ENCODE measurements at regions not wholly inside any gene's neighbourhood (a gene's known extent, or its start where the extent isn't known, plus 50 kb on each side); places are given as distances from the start of the nearest gene placed in this dataset.

DNA sequence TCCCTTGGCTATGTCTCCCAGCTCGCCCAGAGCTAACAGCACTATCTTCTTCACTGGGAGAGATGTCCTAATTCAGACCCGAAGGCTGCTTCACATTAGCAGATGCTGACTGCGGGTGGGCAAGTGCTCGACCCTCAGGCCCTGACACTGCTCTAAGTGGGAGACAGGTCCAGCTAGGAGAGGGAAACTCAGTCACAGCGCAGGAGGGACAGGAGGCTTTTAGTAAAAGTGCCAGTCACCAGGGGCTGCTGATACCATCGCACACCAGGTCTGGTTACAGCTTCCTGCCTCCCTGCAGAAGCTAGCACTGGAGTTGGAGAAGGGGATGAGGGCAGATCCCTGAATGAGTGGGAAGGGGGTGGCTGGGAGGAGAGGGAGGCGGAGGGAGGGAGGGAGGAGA, 365.8 kb upstream of the RGMA start:
- peak overlapping the region; percentile 86 for H3K27ac Mint-ChIP-seq
- TF ChIP-seq, protein P1, sequence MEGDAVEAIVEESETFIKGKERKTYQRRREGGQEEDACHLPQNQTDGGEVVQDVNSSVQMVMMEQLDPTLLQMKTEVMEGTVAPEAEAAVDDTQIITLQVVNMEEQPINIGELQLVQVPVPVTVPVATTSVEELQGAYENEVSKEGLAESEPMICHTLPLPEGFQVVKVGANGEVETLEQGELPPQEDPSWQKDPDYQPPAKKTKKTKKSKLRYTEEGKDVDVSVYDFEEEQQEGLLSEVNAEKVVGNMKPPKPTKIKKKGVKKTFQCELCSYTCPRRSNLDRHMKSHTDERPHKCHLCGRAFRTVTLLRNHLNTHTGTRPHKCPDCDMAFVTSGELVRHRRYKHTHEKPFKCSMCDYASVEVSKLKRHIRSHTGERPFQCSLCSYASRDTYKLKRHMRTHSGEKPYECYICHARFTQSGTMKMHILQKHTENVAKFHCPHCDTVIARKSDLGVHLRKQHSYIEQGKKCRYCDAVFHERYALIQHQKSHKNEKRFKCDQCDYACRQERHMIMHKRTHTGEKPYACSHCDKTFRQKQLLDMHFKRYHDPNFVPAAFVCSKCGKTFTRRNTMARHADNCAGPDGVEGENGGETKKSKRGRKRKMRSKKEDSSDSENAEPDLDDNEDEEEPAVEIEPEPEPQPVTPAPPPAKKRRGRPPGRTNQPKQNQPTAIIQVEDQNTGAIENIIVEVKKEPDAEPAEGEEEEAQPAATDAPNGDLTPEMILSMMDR (IDR thresholded peaks at IDR 0.05), result no peak

DNA sequence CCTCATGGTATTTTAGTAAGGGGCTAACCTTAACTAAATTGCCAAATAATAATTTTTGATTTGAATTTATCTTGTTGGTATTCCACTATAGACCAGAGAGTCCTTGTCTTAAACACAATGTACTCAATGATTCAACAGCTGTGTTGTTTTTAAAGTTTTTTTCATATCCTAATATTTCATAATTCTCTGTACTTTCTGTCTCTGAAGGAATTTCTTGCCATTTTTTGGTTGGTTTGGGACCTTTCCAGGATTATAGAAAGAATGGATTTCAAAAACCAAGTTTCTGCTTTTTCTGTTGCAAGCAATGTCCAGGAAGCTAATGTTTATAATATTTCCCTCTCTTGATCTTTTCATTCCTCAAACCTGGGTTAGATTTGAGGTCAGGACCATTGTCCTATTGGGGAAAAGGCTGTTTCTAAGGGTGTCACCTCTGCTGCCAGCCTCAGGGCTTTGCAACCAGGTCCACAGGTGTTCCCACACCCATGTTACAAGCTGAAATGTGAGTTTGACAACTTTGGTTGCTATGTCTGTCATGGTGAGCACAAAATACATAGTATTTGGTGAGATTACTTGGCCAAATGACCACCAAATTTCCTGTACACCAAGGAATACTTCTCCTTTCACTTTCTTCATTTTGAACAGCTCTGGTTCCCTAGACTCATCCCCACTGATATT, 363.7 kb upstream of the RGMA start:
- H3K36me3 Mint-ChIP-seq (ENCODE audit: low read depth), result no peaks in the 10 kb centered on the region
- no peak overlapping the region for H3K4me3 Mint-ChIP-seq
- peaks cover 6% of the 10 kb centered on the region for H3K27me3 Mint-ChIP-seq (ENCODE audit: low read depth, poor library complexity)

More for the DNA sequence above, 365.8 kb upstream of the RGMA start:
- Mint-ChIP-seq H3K4me3 (no peak overlapping the region), H3K9me3 (no peaks in the 10 kb centered on the region), H3K36me3 (ENCODE audit: low read depth) (no peaks in the 10 kb centered on the region), H3K4me1 (peaks cover 15% of the 10 kb centered on the region), H3K27me3 (ENCODE audit: low read depth, poor library complexity) (peaks cover 6% of the 10 kb centered on the region)
- DNase-seq, result no peak

DNA sequence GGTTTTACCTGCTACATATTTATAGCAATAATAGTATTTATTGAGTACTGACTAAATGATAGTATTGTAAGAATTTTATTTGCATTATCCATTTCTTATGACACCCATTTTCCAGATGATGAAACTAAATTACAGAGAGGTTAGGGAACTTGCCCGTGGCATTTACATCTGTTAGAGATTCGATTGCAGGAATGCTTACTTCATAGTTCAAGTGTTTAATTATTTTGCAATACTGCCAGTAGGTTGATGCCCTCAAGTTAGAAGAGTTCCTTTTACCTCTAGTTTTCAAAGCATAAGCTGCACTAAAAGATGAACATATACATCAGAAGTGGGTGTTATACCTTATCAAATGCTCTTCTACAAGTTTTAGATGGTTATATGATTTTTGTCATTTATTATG, 362.8 kb upstream of the RGMA start:
- H3K27me3 Mint-ChIP-seq (ENCODE audit: low read depth, poor library complexity), result peaks cover 8% of the 10 kb centered on the region

More for the DNA sequence above, 363.7 kb upstream of the RGMA start:
- no peak for DNase-seq
- Mint-ChIP-seq H3K27ac (no peak overlapping the region), H3K9me3 (no peaks in the 10 kb centered on the region), H3K4me1 (peaks cover 5% of the 10 kb centered on the region)
- TF ChIP-seq, protein P1 (IDR thresholded peaks at IDR 0.05), result no peak

DNA sequence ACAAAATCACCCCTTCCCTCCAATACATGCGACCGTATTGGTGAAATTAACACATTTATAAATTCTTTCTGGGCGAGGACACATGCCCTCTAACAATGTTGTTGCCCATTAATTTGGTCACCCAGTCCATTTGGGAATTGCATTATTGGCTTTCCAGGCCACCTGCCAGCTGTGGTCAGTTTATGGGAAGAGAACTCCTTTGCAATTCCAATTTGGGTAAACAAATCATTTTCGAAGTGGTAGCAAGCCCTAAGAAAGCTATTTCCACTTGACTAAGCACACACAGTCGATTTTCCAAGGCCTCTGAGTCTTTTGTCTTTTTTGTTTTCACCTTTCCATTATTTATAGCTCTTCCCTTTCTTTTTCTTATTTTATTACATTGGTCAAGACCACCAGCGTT, 362.3 kb upstream of the RGMA start:
- TF ChIP-seq, protein P1 (IDR thresholded peaks at IDR 0.05), result no peak
- no peak for DNase-seq
- peaks cover 5% of the 10 kb centered on the region for H3K4me1 Mint-ChIP-seq
- H3K4me3 Mint-ChIP-seq, result no peak overlapping the region
- peaks cover 8% of the 10 kb centered on the region for H3K27me3 Mint-ChIP-seq (ENCODE audit: low read depth, poor library complexity)
- H3K27ac Mint-ChIP-seq, result no peak overlapping the region
- H3K36me3 Mint-ChIP-seq (ENCODE audit: low read depth), result no peaks in the 10 kb centered on the region
- H3K9me3 Mint-ChIP-seq, result no peaks in the 10 kb centered on the region

More for the DNA sequence above, 362.8 kb upstream of the RGMA start:
- Mint-ChIP-seq H3K9me3 (no peaks in the 10 kb centered on the region), H3K4me3 (no peak overlapping the region), H3K4me1 (peaks cover 5% of the 10 kb centered on the region), H3K27ac (no peak overlapping the region), H3K36me3 (ENCODE audit: low read depth) (no peaks in the 10 kb centered on the region)
- TF ChIP-seq, protein P1 (IDR thresholded peaks at IDR 0.05), result no peak
- no peak for DNase-seq

DNA sequence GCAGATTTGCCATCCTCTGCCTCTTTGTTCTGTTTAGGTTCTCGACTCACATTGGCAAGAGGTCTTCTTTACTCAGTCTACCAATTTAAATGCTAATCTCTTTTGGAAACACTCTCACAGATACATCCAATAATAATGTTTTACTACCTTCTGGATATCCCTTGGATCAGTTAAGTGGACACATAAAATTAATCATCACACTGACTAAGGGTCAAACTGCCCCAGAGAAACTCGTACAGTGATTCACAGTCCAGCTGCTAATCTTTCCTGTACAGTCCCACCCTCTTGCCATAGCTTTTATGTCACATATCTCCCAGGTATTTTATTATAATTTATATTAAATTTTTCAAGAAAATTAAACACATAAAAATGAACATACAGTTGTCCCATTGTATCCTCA, 360.8 kb upstream of the RGMA start:
- no peak for DNase-seq
- Mint-ChIP-seq H3K27me3 (ENCODE audit: low read depth, poor library complexity) (peaks cover 8% of the 10 kb centered on the region), H3K4me3 (no peak overlapping the region), H3K9me3 (no peaks in the 10 kb centered on the region), H3K27ac (no peak overlapping the region), H3K4me1 (peaks cover 3% of the 10 kb centered on the region), H3K36me3 (ENCODE audit: low read depth) (no peaks in the 10 kb centered on the region)
- TF ChIP-seq, protein P1 (IDR thresholded peaks at IDR 0.05), result no peak

DNA sequence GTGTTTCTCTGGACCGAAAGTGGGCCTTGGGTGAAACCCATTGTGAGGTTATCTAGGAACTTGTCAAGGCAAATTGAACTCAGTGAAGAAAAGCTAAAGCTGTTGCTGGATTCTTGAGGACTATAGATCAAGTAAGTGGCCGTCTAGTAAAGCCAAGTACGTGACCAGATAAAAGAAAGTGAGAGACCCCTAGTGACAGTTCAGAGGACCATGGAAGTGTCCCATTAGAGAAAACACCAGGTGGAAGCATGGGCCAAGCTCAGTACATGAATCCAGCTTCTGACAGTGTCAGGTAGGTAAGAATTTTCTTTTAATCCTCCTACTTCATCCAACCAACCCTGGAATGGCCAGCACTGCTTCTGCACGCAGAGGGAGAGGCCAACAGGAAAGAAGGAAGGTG, 349.3 kb upstream of the RGMA start:
- H3K36me3 Mint-ChIP-seq (ENCODE audit: low read depth), result no peaks in the 10 kb centered on the region
- DNase-seq, result no peak
- H3K27me3 Mint-ChIP-seq (ENCODE audit: low read depth, poor library complexity), result peaks cover 6% of the 10 kb centered on the region
- H3K4me1 Mint-ChIP-seq, result no peaks in the 10 kb centered on the region
- peaks cover 4% of the 10 kb centered on the region for H3K9me3 Mint-ChIP-seq
- TF ChIP-seq, protein P1 (IDR thresholded peaks at IDR 0.05), result no peak
- no peak overlapping the region for H3K27ac Mint-ChIP-seq
- H3K4me3 Mint-ChIP-seq, result no peak overlapping the region

Measured in nephron progenitor cell (in vitro differentiated cells).